COLO829 (cell line): ENCODE measurements at regions not wholly inside any gene's neighbourhood (a gene's known extent, or its start where the extent isn't known, plus 50 kb on each side); places are given as distances from the start of the nearest gene placed in this dataset.
"Not testable (repeated sequence)": the region's sequence is repeated elsewhere in the genome, so short reads cannot be mapped to it uniquely, and the experiment has no call there.

Experiments
- DNase-seq: peaks from one replicate; pipeline ENCODE4 v3.0.0; 2012; ENCODE audit warnings: low spot score

GRCh38 chrX:83416273-83416672, 91.8 kb upstream of the POU3F4 start:
- DNase-seq: peak; percentile 1

DNA sequence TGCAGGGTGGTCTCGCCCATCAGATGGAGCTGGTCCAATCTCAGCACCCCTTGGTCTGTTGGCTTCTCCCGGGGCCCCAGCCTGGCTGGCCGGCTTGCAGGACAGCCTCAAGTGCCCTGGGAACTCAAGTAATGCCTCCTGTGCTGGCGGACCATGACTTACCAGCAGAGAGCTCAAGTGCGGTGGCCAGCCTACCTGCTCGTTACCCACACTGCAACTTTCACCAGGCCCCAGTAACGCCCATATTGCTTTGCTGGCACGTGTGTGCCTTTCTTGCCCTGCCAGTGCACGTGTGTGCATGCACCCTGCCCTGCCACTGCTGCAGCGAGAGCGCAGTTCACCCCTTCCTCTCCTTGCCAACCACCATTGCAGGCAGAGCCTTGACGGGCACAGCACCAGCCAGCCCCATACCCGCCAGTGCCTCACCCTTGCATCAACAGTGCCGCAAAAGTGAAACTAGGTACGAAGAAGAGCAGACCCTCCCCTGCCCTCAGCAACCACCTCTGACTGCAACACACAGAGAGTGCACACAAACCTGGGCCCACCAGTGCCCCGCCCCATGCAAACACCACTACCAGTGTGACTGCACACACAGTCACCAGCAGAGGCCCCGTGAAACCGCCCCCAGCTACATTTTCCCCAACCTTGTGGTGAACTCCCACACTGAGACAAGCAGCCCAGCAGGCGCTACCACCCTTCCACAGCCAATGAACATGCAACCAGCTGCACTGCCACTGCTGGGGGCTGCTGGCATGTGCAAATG, 88.9 kb upstream of the POU3F4 start:
- DNase-seq: no peak

GRCh38 chrX:83422836-83423235, 85.3 kb upstream of the POU3F4 start:
- DNase-seq: no peak

- not testable (repeated sequence) for DNase-seq
These were observed 65.5 kb upstream of the POU3F4 start for GRCh38 chrX:83442552-83442951.

GRCh38 chrX:83446355-83446754, 61.7 kb upstream of the POU3F4 start:
- no peak for DNase-seq
